Stimulated activated CD4-positive, alpha-beta T cell treated with anti-CD3 and anti-CD28 coated beads, Interleukin-1b, Interleukin-23, amount 100 ng/mL, for 24 hours (primary cell): ENCODE measurements at regions not wholly inside any gene's neighbourhood (a gene's known extent, or its start where the extent isn't known, plus 50 kb on each side); places are given as distances from the start of the nearest gene placed in this dataset.

Experiments
- DNase-seq, 4 experiments: peaks; one replicate each; pipeline ENCODE4 v3.0.0-alpha.2; 2020; ENCODE audit warnings: low read depth in 4 of 4, low spot score in 1 of 4

GRCh38 chr16:85549766-85550421 lies 63.2 kb upstream of the GSE1 start:
- DNase-seq = no peak

DNA sequence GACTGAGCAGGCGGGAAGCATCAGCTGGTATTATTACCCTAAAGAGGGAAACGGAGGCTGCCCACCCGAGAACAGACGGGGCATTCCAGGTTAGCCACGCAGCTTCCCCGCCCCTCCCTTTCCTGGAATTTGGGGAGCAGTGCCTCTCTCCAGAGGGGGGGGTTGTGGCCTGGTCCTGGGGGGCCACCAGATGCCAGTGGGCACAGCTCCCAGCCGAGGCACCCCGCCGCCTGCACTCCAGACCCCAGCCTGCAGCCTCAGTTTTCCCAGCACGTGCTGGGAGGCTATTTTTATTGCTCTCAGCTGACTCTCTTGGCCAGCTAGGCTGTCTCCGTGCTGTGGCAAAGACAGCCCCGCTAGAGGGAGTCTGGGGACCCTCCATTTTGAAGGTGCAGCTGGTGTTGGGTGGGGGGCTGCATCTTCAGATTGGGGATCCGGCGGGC lies 62.7 kb upstream of the GSE1 start:
- no peak for DNase-seq

DNA sequence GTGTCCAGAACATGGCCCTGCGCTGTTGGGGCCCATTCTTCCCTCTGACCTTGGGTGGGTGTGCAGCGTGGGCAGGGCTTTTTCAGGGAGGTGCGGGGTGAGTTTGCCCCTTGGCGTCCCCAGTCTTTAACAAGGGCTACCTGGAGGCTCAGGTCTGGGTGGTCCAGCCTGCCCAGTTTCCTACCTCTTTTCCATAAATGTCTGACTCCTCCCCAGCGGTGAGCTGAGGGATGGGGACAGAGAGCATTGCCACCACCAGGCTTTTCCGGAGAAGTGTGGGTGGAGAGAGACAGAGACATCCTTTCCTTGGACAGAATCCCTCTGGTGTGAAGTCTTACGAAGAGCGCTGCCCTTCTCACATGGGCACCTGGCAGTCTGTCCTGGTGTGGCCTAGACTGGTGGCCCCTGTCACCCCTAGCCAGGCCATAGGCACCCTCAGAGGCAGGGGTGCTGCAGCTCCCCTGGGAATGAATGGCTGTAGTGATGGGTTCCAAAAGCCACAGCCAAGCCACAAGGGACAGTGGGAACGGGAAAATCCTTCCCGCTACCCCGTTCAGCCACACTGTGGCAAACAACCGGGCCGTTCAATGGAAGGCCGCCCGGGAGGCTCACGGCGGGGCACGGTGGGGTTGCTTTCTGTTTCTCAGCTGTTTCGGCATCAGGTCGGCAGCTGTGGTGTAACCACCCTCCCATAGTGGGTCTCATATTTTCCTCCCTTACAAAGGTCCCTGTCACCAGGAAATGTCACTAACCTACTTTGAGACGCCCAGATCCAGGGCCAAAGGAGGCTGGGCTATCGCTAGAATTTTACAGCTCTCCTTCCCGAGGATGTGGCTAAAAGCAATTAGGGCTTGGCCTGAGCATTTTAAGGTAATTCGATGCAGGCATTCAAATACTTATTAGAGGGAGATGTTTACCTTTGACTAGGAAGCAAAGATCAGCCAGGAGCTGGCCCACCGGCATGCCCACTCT lies 61.9 kb upstream of the GSE1 start:
- no peak for DNase-seq

DNA sequence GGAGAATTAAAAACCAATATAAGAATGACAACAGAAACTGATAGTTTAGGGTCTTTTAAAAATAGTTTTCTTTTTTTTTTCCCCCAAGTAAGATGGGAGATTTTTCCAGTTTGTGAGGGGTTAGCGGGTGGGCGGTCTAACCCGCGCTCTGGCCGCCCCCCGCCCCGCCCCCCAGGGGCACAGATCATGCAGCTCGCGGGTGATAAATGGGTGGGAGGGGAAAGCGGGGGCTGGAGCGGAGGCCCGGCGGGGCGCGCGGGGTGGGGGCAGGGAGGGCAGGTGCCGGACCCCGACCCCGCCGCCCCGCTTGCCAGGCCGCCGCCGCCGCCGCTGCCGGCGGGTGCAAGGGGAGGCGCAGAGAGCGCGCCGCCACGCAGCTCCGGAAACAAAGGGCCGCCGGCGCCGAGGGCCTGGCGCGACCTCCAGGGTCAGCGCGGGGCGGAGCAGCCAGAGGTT lies 60.1 kb upstream of the GSE1 start:
- DNase-seq = no peak

DNA sequence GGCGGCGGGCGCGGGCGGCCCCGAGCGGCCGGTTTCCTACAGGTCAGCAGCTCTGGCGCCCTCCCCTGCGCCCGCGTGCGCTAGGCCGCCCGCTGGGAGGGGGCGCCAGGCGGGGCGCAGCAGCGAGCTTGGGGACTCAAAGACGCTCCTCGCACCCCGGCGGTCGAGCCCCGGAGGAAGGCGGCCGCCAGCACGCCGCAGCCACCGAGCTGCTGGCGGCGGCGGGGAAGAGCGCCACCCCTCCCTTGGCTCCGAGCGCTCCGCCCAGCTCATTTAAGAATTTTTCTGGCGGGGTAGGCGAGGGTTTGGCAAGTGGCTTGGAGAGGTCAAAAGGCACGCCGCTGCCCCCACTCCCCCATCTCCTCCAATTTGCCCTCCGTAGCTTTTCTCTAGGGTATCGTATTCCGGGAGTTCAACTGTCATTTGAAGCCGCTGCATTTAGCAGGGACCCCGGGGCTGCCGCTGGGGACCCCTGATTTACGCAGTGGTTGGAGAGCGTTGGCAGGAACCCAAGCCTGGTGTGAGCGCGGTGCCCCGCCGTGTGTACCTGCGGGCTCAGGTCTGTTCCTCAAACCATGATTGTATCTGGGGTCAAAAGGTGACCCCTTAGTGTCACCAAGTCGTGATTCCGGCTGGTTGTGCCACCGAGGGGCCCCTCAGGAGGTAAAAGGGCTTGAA lies 59.5 kb upstream of the GSE1 start:
- peak in 1 of 4 experiments; percentile 31 for DNase-seq

- peak in 3 of 4 experiments; percentile 44 to 74 (median 65) for DNase-seq
Observed at GRCh38 chr16:85554114-85554888, 58.8 kb upstream of the GSE1 start.

- DNase-seq = peak in 3 of 4 experiments; percentile 37 to 66 (median 54)
Observed at GRCh38 chr16:85554889-85555718, 58.0 kb upstream of the GSE1 start.

DNA sequence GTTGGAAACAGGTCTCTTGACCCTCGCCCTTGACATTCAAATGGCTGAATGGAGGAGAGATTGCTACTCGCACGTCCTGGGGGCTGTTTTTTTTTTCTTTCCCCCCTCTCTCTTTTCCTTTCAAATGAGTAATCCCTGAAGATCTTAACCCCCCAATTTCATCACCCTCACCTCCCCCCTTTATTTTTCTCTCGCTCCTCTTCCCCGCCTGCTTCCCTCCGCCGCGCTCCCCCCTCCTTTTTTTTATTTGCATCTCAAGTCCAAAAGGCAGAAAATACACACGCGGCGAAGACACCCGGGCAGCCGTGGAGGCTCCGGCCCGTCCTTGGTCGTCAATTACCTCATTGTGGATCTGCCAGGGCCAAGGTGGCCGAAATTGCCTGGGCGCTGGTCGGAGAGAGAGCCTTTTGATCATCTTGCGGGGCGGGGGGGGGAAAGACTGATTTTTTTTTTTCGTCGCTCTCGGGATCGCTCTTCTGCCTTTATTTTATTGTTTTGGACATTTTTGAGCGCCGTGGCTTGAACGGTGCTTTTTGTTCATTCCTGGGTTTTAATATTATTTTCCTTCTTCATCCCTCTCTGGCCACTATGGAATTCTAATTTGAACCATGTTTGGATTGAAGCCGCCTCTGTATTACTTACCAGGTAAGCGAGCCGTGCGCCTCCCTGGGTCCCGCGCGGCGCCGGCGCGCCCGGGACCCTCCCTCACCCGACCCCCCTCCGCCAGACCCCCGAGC lies 57.2 kb upstream of the GSE1 start:
- no peak for DNase-seq

- DNase-seq = peak in 3 of 4 experiments; percentile 19 to 55 (median 49)
Observed at GRCh38 chr16:85556456-85557082, 56.6 kb upstream of the GSE1 start.

DNA sequence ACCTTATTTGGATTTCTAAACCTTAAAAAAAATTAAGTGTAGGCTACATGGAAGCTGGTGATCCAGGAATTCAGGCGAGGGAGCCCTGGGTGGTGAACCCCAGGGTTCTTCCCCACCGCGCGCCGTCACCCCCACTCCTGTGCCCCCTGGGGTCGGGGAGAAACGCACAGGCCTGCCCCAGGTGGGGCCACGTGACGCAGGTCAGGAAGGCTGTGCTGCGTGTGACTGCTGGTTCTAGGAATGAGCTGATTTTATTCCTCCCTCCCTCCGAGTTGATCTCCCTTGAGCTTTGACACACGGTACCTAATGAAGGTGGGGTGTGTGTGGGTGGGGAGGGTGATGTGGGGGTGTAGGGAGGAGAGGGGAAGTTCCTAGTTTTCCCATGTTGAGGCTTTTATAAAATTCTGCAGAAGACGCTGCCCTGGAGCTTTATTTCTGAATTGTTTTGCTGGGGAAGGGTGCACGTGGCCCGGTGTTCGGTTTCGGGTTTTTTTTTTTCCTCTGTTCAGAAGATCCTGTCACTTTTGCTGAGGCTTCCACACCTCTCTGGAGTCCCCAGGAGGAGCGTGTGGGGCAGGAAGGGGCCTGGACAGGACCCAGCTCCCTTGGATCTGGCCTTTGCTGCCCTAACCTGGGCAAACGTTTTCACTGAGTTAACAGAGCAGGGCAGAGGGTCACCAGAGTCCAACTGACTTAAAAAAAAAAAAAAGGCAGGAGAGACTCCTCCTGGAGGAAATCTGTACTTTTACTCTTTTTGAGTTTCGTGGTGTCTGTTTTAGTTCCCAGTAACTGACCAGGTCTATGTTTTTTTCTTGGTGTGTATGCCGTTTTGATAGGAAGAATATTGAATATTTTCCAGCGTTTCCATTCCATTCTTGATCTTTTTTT lies 55.8 kb upstream of the GSE1 start:
- DNase-seq = peak in 2 of 4 experiments; percentile 22 to 46

DNA sequence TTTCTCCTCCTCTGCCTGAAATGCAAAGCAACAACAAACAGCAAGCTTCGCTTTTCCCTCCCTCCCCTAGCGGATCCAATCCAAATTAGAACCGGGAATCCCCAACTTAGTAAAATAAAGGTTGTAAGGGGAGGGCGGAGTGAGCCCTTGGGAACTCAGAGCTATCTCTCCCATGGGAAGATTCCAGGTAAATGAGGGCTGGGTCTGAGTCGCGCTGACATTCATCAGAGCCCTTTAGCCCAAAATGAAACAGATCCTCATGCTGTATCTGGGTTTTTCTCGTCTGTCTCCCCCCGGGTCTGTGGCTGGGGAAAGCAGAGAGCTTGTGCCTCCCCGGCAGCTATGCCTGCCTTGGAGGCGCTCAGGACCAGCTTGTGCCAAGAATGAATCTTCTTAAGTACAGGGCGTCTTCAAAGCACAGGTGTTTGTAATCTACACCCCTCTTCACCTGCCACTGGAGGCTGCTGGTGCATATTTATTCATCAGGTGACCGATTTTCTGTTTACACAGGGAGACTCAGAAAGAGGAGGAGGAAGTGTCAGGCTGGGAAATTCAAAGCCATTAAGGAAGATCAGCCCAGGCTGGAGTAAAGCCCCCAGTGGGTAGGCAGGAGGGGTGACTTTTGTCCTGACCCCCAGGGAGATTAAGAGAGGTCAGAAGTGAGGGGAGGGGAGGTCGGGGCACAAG lies 55.0 kb upstream of the GSE1 start:
- DNase-seq = no peak

DNA sequence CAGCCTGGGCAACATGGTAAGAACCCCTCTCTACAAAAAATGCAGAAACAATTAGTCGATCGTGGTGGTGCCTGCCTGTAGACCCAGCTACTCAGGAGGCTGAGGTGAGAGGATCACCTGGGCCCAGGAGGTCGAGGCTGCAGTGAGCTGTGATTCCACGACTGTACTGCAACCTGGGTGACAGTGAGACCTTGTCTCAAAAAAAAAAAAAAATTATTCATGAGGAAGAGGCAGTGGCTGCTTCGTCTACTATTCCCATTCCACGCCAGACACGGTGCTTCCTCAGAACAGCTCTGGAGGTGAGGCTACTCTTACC lies 52.2 kb upstream of the GSE1 start:
- DNase-seq = no peak

- no peak for DNase-seq
Observed at GRCh38 chr16:85561248-85562092, 51.7 kb upstream of the GSE1 start.

GRCh38 chr16:85562093-85562786 lies 50.9 kb upstream of the GSE1 start:
- DNase-seq = no peak

- no peak for DNase-seq
Observed at GRCh38 chr16:85563034-85563433, 50.1 kb upstream of the GSE1 start.
